Stimulated activated CD4-positive, alpha-beta T cell treated with anti-CD3 and anti-CD28 coated beads, Interleukin-12 subunit alpha, Interleukin-12 subunit beta, amount 100 ng/mL, for 4 hours (primary cell): ENCODE measurements at regions not wholly inside any gene's neighbourhood (a gene's known extent, or its start where the extent isn't known, plus 50 kb on each side); places are given as distances from the start of the nearest gene placed in this dataset.
A peak's percentile ranks its signal among the peaks of the same experiment; 100 is the strongest.

Experiments used
- DNase-seq: peaks from one replicate; pipeline ENCODE4 v3.0.0-alpha.2; 2020

DNA sequence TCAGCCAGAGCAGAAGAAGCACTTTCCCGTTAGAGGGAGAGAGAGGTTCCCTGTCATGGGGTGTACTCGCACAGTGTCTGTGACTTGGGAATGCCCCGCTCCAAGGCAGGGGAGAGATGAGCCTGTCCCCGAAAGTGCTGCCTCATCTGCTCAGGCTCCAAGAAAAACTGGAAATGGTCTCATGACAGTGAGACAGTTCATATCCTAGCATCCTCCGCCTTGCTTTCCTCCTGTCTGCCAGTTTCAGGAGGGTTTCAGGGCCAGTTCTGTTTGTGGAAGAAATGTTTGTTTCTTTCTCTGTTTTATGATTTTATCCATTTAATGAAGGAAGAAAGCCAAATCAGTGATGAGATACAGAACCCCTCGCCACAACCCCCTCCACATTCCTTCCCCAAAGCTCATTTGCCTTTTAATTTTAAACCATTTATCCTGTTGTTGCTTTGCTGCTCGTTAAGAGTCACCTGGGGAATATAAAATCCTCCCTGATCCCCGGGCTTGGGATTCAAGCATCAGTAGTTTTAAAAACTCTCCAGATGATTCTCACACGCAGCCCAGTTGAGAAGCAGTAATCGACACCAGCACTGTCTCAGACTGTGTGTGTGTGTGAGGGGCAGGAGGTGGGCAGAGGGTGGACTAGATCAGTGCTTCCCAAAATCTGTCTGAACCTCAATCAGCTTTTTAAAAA, 144.6 kb upstream of the UBL3 start:
- no peak for DNase-seq

DNA sequence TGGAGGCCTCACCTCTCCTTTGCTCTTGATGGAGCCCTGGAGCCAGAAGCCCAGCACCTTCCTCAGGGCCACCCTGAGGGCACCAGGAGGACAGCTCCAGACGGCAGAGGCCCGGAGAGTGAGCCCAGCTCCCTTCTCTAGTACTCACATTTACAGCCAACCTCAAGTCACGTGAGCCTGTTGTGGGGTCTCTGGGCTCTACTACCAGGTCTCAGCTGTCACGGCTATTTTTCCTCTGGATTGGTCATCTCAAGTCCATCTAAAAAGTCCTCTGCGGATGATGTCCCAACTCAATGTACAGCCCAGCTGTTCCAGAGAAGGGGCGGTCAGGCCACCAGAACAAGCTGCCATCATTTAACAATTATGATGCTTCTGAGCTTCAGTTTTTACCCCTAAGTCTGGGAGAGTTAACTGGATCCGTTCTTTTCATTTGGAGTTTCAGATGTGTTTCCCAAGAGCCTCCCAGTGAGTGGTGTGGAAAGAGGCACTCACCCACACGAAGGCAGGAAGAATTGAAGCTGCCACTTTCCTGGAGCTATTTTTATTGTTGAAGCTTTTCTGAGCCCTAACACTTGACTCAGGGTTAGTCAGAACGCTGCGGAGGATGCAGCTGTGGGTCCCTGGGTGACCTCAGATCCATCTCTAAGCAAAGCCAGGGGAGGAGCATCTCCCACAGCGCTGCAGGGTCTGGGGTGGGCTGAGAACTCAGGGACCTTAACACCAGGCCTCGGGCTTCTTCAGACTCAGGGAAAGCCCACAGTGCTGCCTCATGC, 143.5 kb upstream of the UBL3 start:
- DNase-seq = no peak

DNA sequence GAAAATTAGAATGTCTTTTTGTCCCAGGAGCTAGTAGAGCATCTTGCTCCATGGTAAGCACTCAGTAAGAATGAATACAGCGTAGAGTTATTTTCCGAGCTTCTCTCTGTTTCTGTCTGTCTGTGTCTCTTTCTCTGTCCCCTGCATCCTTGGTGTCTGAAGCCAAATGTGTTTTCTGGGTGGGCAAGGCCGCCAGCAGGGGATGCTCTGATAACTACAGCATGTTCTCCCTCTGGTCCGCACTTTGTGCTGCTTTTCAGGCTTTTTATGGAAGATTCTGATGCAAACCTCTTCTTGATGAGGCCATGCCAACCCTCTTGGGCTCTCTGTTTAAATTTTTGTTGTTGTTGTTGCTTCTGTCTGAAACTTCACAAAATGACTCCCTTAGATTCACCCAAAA, 142.8 kb upstream of the UBL3 start:
- DNase-seq = no peak

DNA sequence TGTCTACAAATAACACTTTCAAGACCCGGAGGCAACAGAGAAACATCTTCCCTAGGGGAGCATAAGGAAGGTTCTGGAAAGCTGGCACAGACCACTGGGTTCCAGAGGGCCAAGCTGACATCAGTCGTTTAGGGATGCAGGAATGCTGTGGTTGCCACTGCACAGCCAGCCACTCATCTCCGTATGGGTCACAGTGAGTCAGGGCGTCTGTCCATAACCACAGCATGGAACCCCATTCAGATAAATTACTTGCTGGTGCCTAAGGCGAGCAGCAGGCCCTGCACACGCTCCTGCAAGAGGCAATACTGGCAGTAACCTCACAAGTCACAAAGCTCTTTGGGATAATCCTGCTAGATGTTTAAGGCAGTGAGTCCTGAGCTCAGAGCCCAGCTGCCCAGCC, 140.9 kb upstream of the UBL3 start:
- no peak for DNase-seq

- DNase-seq = no peak
Measured at GRCh38 chr13:29987340-29987739, 136.9 kb upstream of the UBL3 start.

- no peak for DNase-seq
Measured at GRCh38 chr13:29980339-29980738, 129.9 kb upstream of the UBL3 start.

DNA sequence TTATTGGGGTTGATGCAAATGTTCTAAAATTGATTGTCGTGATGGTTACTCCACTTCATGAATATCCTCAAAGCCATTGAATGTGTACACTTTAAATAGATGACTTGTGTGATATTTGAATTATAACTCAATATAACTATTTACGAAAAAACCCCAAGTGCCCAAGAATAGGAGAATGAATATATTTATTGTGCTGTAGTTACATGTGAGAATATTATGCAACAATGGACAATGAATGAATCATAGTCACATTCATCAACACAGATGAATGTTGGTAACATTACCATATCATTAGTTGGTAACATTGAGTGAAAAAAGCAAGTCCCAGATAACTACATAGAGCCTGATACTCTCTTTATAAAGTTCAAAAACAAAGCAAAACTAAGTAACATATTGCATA, 127.8 kb upstream of the UBL3 start:
- no peak for DNase-seq

DNA sequence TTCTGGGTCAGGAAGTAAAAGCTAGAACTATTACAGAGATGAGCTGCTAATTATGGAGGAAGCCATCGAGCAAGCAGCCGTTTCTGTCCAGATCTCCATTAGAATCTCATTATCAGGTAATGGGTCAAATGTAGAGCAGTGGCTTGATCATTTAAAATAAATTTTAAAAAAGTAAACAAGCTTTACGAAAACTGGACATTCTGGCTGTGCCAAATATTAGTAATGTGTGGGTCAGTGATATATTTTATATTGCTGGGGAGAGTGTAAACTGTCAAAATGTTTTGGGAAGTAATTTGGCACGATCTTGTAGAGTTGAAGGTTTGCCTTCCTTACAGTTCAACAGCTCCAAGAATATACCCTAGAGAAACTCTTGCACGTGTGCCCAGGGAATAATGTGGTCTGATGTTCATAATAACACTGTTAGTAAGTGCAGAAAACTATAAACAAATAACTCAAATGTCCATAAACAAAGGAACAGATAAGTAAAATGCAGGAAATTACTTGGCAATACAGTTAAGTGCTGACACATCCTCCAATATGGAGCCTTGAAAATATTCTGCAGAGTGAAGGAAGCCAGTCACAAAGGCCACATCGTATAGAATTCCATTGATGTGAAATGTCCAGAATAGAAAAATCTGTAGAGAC, 127.2 kb upstream of the UBL3 start:
- DNase-seq = no peak

GRCh38 chr13:29976535-29976934, 126.1 kb upstream of the UBL3 start:
- DNase-seq = no peak

GRCh38 chr13:29975283-29975682, 124.9 kb upstream of the UBL3 start:
- no peak for DNase-seq

GRCh38 chr13:29969286-29969685, 118.9 kb upstream of the UBL3 start:
- DNase-seq = no peak

DNA sequence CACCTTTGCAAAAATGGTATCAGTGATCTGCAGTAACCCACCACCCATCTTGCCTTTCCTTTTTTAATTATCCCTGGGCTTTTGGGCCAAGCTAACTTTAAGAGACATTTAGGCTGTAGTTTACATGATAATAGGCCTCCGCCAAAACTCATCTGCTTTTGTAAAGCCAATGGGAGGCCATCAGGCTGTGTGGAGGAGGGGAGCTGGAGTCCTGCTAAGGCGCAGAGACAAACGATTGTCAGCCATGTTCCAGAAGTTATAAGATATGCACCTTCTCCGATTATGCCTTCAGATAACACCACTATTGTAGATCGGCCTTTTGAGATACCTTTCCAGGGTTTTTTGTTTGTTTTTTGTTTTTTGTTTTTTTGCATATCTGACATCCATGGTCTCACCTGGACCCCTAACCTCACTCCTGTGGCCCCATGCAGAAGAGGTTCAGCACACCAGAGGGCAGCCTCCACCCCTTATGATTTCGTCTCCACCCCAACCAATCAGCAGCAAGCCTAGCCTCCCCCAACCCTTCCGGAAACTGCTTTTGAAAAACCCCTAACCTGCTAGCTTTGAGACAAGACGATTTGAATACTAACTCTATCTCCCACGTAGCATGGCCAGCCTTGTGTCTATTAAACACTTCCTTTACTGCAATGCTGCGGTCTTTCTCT, 113.9 kb upstream of the UBL3 start:
- DNase-seq = no peak

DNA sequence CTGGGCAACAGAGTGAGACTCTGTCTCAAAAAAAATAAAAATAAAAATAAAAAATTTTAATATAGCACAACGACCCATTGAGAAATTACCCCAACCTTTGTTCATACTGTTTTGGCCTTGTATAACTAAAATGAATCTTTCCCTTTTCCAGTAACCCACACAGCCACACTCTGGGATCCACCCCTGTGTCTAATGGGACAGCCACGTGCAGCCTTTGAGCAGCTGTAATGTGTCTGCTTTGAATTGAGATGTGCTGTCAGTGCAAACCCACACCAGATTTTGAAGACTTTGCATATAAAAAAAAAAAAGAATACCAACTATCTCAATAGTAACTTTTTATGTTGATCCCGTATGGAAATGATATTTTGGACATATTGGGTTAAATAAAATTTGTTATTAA, 112.7 kb upstream of the UBL3 start:
- DNase-seq = no peak

DNA sequence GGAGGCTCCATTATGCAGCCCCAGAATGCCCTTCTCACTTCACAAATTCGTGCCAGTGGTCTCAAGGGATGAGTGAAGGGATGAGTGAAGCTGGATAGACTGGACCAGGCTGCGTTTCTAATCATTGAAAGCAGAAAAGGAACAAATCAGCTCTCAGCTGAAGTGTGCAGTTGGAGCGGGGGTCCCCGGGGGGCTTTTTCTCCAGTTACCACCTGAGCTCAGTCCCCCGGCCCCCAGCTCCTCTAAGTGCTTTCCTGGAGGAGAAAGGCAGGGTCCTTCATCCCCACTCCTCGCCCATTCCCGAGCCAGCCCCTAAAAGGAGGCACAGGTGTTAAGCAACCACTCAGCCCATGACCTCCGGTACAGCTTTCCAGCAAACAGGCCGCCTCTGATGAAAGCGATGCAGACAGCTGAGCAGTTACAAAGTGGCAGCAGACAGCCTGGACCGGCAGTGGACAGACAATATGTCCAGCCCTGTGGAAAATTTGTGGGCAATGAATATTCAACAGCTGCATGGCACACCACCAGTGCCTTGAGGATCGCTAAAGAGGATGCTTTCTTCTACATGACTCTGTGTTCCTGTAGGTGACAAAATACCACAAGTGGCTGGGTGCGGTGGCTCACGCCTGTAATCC, 110.7 kb upstream of the UBL3 start:
- no peak for DNase-seq

- no peak for DNase-seq
Measured at GRCh38 chr13:29959603-29960002, 109.2 kb upstream of the UBL3 start.

DNA sequence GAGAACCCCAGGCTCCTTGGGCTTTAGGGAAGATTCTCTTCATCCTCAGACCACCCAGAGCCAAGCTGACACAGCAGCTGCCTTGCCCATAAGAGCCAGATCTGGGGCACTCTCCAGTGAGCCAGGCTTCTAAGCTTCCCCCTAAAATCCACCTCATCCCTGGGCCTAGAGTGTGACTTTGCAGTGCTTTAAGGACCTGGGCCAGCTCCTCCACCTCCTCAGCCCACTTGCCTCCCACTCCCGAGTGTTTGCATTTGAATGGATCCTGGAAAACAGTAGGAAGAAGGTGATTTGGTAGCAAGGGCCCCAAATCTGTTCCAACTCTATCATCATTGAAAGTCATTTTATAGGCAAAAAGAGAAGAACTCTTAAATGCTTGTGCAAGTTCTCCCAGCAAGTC, 108.7 kb upstream of the UBL3 start:
- no peak for DNase-seq

GRCh38 chr13:29958476-29958875, 108.1 kb upstream of the UBL3 start:
- no peak for DNase-seq

GRCh38 chr13:29957320-29957719, 106.9 kb upstream of the UBL3 start:
- DNase-seq = no peak

DNA sequence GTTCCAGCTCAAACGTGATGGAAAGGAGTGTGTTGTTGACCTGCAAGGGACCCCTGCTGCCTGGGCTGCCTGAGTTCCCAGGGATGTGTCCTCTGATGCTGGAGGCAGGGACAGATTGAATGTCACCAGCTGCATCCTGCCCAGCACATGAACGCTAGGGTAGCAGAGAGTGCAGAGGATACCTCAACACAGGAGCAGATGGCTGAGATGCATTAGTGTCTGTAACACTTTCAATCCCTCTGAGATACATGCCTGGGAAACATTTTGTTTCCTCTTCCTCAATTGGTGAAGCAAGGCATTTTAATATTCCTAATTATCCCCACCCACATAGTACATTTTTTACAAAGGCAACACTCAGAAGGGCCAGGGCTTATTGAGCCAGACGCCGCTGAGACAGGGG, 106.4 kb upstream of the UBL3 start:
- no peak for DNase-seq

- DNase-seq = no peak
Measured at GRCh38 chr13:29955137-29955650, 104.8 kb upstream of the UBL3 start.

DNA sequence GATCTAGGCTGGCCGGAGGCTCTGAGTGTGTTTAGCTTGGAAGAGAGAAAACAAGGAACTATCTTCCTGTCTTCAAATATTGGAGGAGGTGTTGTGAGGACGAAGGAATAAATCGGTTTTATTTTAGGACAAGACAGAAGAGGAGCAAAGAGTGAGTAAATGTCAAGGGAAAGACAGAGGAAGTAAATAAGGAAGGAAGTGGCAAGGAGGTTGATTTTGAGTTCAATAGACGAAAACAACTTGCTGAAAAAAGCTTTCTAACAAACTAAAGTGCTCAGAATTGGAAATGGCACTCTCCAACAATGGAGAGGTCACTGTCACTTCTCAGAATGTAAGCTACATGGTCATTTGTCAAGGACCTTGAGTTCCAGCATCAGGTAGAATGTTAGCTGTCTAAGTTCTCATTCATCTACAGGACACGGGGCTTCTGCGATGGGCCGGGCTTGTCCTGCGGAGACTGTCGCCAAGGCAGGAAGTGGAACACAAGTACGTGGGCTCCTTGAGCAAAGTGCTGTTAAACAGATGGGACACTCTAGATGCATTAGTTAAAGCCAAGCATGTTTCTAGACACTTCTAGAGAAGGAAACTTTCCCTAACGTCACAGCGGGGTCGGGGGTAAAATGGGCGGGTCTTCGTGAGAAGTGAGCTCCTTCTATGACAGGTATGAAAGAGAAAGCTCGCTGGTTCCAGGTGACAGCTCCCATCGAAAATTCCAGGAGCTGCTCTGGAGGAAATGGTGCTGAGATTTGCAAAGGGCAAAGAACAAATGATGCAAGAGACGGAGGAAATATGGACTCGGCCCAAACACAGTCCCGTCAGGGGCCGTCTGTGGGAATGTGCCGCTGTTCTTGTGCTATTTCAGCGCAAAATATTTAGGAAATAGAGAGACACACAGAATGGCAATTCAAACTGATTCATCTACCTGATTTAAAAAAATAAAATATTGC, 103.9 kb upstream of the UBL3 start:
- DNase-seq = peak; percentile 32

DNA sequence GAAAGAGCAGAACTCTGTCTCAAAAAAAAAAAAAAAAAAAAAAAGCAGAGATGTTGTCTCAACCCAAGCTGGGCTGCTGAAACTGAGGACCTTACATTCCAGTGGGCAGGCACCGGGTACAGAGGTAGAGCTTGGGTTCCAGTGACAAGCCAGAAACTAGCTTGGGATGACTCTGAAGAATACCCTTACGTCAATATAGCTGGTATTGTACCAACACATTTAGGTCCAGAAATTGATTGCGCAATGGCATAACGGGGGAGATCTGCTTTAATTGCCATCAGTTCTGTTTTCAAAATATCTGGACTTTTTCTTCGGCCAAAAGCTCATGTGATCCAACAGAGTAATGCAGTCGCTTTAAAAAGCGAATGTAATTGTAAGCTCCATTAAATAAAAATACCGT, 103.1 kb upstream of the UBL3 start:
- DNase-seq = no peak
